Fibroblast of pulmonary artery (primary cell): ENCODE measurements at regions not wholly inside any gene's neighbourhood (a gene's known extent, or its start where the extent isn't known, plus 50 kb on each side); places are given as distances from the start of the nearest gene placed in this dataset.
A peak's percentile ranks its signal among the peaks of the same experiment; 100 is the strongest.

Experiments
- DNase-seq: peaks from one replicate; pipeline ENCODE4 v3.0.0-alpha.2; 2010; ENCODE audit warnings: low read depth
- H3K4me3 ChIP-seq: replicated peaks from 2 replicates; pipeline ENCODE4 v1.5.1; 2011; ENCODE audit warnings: low read depth, mild to moderate bottlenecking, control low read depth, low read length, moderate library complexity
- CTCF ChIP-seq: IDR thresholded peaks from 2 replicates; pipeline ENCODE4 v1.5.1; 2011; ENCODE audit warnings: mild to moderate bottlenecking, control low read depth, low read length, inconsistent platforms; ENCODE audit errors: missing control alignments

GRCh38 chr4:96652158-96652557 lies 812.3 kb downstream of the PDHA2 start:
- peak; percentile 3 for DNase-seq
- no peak overlapping the region for H3K4me3 ChIP-seq
- no peak for TF ChIP-seq CTCF

- no peak for DNase-seq
- no peak overlapping the region for H3K4me3 ChIP-seq
- no peak for TF ChIP-seq CTCF
Observed at GRCh38 chr4:96652821-96653220, 812.9 kb downstream of the PDHA2 start.

- no peak for DNase-seq
- TF ChIP-seq CTCF: no peak
Observed at GRCh38 chr4:96654045-96654444, 814.2 kb downstream of the PDHA2 start.

GRCh38 chr4:96670381-96670780 lies 830.5 kb downstream of the PDHA2 start:
- no peak for DNase-seq
- no peak for TF ChIP-seq CTCF
- no peak overlapping the region for H3K4me3 ChIP-seq

More at GRCh38 chr4:96654045-96654444, 814.2 kb downstream of the PDHA2 start:
- H3K4me3 ChIP-seq: no peak overlapping the region

- no peak for TF ChIP-seq CTCF
- DNase-seq: peak; percentile 18
Observed at GRCh38 chr4:96675416-96675815, 835.5 kb downstream of the PDHA2 start.

GRCh38 chr4:96675896-96676295 lies 836.0 kb downstream of the PDHA2 start:
- H3K4me3 ChIP-seq: no peak overlapping the region
- no peak for TF ChIP-seq CTCF
- peak; percentile 18 for DNase-seq

More at GRCh38 chr4:96675416-96675815, 835.5 kb downstream of the PDHA2 start:
- H3K4me3 ChIP-seq: no peak overlapping the region

GRCh38 chr4:96676754-96677435 lies 837.0 kb downstream of the PDHA2 start:
- no peak for TF ChIP-seq CTCF
- DNase-seq: no peak
- no peak overlapping the region for H3K4me3 ChIP-seq
